ENCODE measurements at regions not wholly inside any gene's neighbourhood (a gene's known extent, or its start where the extent isn't known, plus 50 kb on each side); places are given as distances from the start of the nearest gene placed in this dataset.

DNA sequence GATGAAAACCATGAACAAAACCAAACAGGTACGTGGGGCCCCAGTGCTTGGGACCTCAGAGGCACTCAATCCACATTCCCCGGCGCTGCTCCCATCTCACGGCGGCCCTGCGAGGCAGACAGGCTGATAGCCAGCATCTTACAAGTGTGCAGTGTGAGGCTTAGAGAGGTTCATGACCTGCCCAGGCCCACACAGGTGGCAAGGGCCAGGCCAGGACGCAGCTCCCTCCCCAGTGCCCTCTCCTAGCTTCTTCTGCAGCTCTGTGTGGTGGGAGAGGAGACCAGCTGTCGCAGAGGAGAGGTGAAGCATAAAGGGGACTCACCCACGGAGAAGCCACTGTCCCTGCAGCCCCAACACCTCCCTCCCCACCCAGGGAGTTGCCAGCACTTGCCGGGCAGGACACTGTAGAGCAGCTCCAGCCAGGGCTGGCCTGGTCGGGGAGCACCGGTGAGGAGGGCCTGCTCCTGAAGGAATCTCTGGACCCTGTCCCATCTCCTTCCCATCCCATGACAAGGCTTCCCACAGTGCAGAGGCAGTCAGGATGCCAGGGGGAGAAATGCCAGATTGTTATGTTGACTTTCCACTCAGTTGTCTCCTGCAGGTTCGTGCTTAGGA, 92.4 kb upstream of the TMEM45B start:
- in situ Hi-C loops (cut with MboI; ENCODE audit: low sequenced_read_pairs): no loop called here

DNA sequence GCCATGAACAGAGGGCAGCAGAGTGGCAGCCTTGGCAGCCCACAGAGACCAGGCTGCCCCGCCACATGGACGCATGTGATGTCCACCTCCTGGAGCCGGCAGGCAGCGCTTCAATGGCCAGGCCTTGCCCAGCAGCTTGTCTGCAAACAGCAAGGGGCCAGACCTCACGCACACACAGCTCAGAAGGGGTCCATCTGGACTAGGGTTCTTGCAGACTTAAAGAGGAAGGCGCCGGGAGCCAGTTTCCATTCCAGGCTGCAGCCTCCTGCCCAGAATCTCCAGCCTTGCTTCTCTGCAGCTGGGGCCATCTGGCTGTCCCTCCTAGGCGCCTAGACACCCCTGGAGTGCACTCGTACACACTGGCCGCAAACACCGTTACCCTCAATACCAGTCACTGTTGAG, 91.9 kb upstream of the TMEM45B start:
- in situ Hi-C loops (cut with MboI; ENCODE audit: low sequenced_read_pairs): no loop called here

DNA sequence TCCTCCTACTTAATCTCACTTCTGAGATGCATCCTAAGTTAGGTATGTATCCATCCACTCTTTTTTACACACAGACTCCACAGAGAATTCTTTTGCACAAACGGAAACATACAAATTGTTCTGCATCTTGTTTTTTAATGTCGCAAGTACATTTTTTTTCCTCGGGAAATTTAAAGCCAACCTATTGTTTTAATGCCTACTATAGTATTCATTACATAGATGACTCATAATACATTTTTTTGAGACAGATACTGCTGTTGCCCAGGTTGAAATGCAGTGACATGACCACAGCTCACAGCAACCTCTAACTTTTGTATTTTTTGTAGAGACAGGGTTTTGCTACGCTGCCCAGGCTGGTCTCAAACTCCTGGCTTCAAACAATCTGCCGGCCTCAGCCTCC, 90.8 kb upstream of the TMEM45B start:
- in situ Hi-C loops (cut with MboI; ENCODE audit: low sequenced_read_pairs): loop anchor here (25.0 kb wide), 2 partner anchors 363 to 613 kb away; no protein-coding TSS in a partner anchor

DNA sequence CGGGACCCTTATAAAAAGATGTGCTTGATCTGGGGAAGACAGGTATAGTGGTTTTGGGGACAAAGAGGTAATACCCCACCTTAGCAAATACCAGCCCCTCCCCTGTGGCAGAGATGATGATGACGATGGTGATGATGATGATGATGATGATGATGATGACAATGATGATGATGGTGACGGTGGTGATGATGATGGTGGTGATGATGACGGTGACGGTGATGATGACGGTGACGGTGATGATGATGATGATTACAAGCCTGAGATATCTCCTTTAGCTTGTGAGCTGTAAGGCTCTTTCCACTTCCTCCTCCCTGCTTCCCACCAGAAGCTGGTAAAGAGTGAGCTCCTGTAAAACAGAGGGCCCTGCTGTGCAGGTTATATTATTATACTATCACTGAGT, 89.5 kb upstream of the TMEM45B start:
- in situ Hi-C loops (cut with MboI; ENCODE audit: low sequenced_read_pairs): loop anchor here (25.0 kb wide), 2 partner anchors 364 to 614 kb away; no protein-coding TSS in a partner anchor

DNA sequence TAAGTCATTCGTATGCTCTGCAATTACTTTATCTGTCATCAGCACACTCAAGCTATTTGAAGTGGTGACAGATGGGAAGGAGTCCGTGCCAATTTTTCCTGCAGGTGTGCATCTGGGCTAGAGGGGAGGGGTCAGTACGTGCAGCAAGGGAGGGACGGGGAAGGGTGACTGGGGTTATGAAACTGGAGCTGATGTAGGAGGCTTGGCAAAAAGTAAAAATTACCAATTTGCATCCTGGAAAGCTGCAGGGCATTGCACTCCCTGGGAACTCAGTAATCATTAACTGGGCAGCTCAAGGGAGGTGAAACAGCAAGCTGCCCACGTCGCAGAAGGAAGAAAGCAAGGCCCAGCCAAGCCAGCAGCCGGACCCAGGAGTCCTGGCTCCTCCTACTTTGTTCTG, 87.1 kb upstream of the TMEM45B start:
- in situ Hi-C loops (cut with MboI; ENCODE audit: low sequenced_read_pairs): loop anchor here (25.0 kb wide), 2 partner anchors 366 to 616 kb away; no protein-coding TSS in a partner anchor

DNA sequence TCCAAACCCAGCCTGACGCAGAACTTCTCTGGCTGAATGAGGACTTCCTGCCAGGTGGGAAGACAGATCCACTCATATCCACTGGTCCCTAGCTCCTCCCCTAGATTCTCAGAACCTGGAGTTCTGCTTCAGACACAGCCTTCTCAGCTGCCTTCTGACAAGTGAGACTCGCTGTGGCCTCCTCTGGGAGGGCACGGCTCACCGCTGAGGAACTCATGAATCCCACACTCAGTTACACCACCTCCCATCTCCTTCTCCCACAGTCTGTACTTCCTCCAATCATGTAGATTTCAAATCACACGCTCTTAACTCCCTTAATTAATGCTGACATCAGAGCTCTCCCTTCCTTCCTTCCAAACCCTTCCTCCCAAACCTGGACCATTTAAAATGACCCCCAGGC, 86.4 kb upstream of the TMEM45B start:
- in situ Hi-C loops (cut with MboI; ENCODE audit: low sequenced_read_pairs): loop anchor here (25.0 kb wide), 2 partner anchors 367 to 617 kb away; no protein-coding TSS in a partner anchor

DNA sequence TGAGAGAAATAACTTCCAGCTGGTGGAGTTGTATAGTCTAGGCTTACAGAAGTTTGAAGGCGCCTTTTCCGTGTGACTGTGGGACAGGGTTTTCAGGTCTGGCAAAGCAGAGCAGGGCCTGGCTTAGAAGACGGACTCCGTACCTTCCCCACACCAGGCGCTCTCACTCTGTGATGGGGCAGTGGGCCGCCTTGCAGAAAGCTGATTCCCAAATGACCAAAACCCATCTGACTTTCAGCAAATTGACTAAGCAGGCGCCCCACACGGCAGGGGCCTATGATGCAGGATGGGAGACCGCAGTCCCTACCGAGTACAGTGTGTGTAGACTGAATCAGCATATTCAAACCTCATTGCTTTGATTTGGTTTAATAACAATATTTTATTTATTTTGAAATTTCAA, 85.8 kb upstream of the TMEM45B start:
- in situ Hi-C loops (cut with MboI; ENCODE audit: low sequenced_read_pairs): loop anchor here (25.0 kb wide), 2 partner anchors 368 to 618 kb away; no protein-coding TSS in a partner anchor

DNA sequence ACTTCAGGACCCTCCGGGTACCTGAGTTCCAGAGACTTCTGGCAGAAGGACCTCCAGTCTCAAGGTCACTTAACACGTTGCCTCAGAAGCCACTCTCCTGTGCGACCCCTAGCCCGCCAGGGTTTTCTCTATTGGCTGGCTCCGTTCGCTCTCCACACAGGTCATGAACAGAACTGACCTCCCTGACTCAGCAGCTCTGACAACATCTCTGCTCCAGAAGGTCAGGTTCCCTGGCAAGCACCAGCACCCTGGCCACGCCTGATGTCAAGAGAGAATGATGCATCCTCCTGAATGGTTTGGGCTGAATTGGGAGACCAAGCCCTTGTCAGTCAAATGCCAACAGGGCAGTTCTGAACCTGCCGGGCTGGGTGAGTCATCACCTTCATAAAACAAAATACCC, 84.3 kb upstream of the TMEM45B start:
- in situ Hi-C loops (cut with MboI; ENCODE audit: low sequenced_read_pairs): loop anchor here (25.0 kb wide), 2 partner anchors 369 to 619 kb away; no protein-coding TSS in a partner anchor

DNA sequence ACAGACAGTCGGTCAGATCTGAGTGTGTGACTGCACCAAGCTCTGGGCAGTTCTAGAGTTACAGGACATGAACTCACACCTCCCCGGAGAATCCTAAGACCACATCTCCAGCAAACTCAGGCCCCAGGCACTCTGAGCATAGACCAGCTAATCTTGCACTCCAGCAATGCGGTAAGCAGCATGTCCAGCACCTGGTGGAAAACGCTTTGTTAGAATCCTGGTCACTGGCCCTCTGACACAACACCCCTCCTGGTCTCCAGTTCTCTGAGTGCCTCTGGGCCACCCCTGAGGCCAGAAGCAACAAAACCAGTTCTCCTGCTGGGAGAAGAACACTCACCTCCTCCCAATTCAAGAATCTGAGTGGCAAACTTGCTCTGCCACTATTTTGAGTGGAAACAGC, 82.7 kb upstream of the TMEM45B start:
- in situ Hi-C loops (cut with MboI; ENCODE audit: low sequenced_read_pairs): loop anchor here (25.0 kb wide), 2 partner anchors 371 to 621 kb away; no protein-coding TSS in a partner anchor

DNA sequence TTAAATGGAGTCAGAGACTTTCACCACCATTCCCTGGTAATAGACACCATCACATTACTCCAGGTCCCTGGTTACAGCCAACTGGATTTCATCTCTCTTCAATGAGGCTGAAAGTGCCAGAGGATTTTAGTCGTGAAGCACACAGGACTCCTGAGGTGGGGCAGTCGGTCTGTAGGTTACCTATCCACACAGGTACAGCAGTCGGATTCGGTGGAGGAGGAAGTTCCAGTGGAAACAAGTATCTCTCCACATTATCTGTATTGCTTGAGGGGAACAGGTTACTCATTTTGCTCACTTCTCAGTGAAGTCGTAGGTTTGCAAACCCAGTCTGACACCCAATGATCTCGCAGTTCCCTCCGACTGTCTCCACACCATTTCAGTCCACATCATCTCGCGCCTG, 82.3 kb upstream of the TMEM45B start:
- in situ Hi-C loops (cut with MboI; ENCODE audit: low sequenced_read_pairs): loop anchor here (25.0 kb wide), 2 partner anchors 371 to 621 kb away; no protein-coding TSS in a partner anchor

DNA sequence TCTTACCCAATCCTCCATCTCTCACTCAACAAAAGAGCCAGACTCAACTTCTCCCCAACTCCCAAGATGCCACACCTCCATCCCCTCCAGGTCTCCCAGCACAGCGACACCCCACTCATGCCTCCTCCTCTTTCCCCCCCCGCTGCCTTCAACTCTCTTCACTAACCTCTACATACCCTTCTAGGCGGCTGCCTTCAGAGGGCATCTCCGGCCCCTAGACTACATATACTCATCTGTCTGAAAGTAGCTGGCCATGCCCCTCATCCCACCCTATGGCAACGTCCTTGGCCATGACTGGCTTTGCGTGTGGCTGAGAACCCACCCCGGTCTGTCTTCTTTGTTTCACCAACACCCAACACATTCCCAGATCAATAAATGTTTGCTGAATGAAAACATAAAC, 81.7 kb upstream of the TMEM45B start:
- in situ Hi-C loops (cut with MboI; ENCODE audit: low sequenced_read_pairs): loop anchor here (25.0 kb wide), 2 partner anchors 372 to 622 kb away; no protein-coding TSS in a partner anchor

DNA sequence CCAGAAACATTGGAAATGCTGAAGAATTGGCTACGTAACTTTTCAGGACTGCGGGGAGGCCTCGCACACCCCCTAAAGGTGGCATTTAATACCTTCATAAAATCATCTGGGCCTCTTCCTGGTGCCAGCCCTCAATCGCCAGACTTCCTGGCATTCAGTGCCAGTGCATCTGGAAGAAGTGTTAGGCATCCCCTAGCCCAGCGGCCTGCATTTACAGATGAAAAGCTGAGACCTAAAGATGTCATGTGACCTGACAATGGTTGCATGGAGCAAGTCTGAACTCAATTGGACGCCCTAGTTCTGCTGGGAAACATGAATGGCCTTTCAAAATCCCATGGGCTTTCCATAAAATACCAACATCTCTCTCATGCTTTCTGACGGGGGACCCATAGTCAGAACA, 81.0 kb upstream of the TMEM45B start:
- in situ Hi-C loops (cut with MboI; ENCODE audit: low sequenced_read_pairs): loop anchor here (25.0 kb wide), 2 partner anchors 372 to 622 kb away; no protein-coding TSS in a partner anchor

DNA sequence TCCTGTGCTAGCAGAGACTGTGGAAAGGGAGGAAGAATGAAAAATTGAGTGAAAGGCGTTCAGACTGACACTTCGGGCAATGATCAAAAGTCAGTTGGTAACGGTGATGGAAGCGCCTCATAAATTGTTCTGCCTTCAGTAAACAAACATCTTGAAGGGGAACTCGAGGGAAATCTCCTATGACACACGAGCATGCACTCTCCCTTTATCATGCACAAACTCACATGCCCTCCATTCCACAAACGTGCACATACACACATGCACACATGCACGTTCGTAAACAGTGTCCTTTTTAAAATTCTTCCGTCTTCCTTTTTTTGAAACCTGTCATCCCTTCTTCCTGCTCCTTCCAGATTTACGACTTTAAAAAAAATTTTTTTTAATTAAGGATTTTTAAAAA, 77.8 kb upstream of the TMEM45B start:
- in situ Hi-C loops (cut with MboI; ENCODE audit: low sequenced_read_pairs): loop anchor here (25.0 kb wide), 2 partner anchors 376 to 626 kb away; no protein-coding TSS in a partner anchor

DNA sequence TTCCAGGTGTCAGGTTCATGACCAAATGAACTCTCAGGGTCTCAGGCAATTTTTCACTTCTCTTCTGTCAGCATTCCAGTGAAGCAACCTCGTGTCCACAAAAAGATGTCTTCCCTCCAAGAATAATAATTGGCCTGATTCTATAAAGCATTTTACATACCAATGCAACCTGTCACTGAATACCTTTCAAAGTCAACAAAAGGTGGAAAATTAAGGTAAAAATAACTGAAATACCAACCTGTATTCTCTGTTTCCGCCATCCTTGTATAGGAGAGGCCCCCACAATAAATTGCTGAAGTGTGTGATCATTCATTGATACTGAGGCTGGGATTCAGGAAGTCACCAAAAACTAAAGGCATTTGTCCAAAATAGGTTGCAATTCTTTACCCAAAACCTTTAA, 77.4 kb upstream of the TMEM45B start:
- in situ Hi-C loops (cut with MboI; ENCODE audit: low sequenced_read_pairs): loop anchor here (25.0 kb wide), 2 partner anchors 376 to 626 kb away; no protein-coding TSS in a partner anchor

DNA sequence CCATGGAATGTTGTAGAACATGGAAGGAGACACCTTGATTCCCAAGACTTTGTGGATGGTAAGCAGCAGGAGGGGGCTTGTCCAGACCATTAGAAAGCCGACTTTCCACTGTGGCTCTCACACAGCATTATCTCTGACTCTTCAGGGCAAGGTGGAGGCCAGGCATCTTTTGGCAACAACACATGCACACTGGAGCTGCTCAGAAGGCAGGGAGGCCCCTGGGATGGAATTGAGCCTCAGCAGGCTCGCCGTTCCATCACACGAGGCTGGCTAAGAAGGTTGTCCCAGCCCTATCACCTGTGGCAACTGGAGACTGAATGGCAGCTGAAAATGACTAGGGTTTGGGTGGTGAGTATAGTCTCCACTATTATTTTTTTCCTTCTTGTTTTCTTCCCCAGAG, 76.3 kb upstream of the TMEM45B start:
- in situ Hi-C loops (cut with MboI; ENCODE audit: low sequenced_read_pairs): loop anchor here (25.0 kb wide), 2 partner anchors 377 to 627 kb away; no protein-coding TSS in a partner anchor

DNA sequence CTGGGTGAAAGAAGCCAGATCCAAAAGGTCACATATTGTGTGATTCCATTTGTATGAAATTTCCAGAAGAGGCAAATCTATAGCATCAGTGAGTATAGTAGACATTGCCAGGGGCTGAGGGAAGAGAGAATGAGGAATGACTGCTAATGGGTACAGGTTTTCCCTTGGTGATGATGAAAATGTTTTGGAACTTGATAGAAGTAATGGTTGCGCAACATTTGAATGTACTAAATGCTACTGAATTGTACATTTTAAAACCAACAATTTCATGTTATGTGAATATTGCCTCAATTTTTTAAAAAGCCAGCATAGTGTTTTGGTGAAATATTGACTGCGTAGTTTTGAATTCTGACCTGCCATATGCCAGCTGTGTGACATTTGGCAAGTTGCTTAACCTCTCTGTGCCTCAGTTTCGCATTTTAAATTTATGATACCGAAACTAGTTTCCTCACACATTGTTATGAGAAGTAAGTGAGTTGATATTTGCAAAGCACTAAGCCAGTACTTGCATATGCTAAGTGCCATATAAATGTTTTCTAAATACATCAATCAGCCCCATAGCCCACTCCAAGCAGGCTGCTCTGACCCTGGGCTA, 75.4 kb upstream of the TMEM45B start:
- in situ Hi-C loops (cut with MboI; ENCODE audit: low sequenced_read_pairs): loop anchor here (25.0 kb wide), 2 partner anchors 378 to 628 kb away; no protein-coding TSS in a partner anchor

DNA sequence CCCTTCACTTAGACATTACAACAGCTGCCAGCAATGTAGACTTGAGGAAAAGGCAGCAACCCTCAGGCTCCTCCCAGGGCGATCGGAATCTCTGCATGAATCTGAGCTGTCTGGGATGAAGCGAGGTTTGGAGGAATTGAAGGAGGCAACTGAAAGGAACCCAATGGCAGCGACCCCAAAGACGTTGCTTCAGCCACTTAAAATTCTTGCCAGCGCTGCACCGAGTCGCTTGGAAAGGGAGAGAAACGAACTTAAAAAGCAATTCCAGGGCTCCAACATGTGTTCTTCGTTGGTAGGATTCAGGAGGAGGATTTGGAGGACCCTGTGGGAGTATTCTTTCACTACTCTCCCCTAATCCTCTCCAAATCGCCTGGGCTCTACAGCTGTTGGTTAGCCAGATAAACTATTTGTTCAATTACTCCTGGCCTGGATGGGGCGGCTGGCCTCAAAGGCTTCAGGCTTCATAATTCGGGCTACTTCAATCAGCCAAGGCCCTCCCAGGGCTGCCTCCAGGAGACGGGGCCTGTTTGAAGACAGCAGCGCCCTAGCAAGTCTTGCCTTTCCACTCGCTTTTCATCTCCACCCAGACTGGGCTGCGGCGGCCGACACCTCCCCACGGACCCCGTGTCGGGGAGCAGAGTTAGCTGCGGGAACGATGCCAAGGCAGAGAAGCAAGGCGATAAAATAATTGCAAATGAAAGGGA, 72.4 kb upstream of the TMEM45B start:
- in situ Hi-C loops (cut with MboI; ENCODE audit: low sequenced_read_pairs): loop anchor here (25.0 kb wide), 2 partner anchors 381 to 631 kb away; no protein-coding TSS in a partner anchor

DNA sequence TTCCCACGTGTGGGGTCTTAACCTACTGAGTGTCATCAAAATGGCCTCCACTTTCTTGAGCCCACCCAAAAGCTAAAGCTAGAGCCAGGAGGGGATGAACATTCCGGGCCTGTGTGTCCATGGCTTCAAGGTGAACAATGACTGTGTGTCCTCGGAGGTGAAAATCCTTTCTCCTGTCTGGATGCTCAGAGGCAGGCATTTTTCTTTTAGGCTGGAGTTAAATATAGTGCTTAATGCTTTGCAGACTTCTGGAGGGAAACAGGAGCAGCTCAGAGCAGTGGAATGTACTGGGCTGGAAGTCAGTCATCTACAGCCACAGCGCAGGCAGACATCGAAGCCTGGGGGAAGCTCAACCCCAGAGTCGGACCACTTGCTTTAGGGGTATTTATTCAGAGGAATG, 68.6 kb upstream of the TMEM45B start:
- in situ Hi-C loops (cut with MboI; ENCODE audit: low sequenced_read_pairs): loop anchor here (25.0 kb wide), 2 partner anchors 385 to 635 kb away; no protein-coding TSS in a partner anchor

DNA sequence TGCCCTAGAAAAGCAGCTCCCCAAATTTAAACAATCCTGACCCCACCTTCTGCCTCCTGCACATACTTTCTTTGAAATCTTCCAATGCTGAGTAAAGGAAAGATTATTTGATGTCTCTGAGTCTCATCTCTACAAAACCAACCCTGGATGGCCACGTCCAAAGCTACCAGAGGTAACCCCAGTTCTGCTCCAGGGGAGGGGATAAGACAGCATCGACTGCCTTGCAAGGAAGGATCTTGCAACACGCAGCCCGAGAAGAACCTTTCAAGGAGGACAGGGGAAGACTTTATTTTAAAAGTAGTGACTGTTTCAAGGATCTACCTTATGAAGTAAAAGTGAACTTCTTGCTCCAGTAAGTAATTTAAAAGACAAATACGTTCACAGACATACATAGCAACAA, 66.5 kb upstream of the TMEM45B start:
- in situ Hi-C loops (cut with MboI; ENCODE audit: low sequenced_read_pairs): loop anchor here (25.0 kb wide), 2 partner anchors 387 to 637 kb away; no protein-coding TSS in a partner anchor

DNA sequence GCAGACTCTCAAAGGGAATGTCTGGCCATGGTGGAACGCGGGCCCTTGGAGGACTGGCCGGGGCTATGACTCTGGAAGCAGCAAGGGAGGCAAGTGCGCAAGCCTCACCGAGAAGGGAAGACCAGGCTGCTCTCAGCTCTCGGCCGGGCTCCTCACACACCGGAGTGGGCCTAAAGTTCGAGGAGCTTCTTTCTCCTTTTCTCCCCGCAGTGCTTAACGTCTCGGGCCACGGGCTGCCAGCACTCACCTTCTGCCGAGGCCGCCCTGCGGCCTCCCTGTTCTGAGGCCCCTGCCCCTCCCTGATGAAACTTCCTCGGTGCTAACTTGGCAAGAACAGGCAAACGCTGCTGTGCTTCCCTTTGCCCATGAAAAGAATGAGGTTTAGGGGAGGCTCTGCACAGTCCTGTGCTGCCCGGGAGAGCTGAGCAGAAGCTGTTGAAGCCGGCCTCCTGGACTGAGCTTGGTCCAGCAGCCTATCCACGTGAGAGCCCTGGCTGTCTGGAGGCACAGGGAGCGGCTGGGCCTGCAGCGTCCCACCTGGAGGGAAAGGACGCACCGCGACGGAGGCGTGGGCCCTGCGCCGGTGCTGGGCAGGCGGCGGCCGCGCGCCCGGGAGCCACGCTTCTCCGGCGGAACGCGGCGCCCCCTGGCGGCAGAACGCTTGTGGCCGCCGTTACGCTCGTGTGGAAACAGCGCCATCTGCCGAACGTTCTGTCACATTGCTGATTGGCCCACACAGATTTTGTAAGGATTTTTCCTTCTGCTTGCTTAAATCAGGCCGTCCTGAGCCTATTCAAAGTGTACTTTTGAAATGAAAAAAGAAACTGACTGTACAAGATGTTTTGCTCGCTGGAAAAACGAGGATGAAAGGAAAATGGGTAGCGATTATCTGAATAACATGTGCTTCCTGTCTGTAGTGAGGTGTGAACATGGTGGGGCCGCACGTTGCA, 65.0 kb upstream of the TMEM45B start:
- in situ Hi-C loops (cut with MboI; ENCODE audit: low sequenced_read_pairs): no loop called here
